ENCODE measurements at regions not wholly inside any gene's neighbourhood (a gene's known extent, or its start where the extent isn't known, plus 50 kb on each side); places are given as distances from the start of the nearest gene placed in this dataset.

DNA sequence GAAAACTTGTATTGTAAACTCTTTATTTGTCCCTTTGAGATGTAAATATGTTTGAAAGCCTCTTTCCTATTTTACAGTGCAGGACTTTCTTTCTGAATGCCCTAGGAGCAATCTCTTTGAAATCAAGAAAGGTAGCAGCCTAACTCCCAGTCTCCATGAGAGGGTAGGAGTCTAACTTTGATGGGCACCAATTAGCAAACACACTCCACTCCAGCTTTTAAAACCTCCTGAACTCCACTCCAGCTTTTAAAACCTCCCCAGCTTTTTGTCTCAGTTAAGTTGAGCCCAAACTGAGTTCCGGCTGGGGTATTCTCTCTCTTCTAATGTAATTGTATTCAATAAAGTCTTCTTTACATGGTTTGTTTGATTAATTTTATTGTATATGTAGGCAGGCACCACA, 493.7 kb upstream of the CDH7 start:
- Histone ChIP-seq H3K27ac (ENCODE audit: low read length) (no peak overlapping the region), H3K27me3 (ENCODE audit: control insufficient read depth, insufficient read depth, low read length) (no peaks in the 10 kb centered on the region), H3K4me3 (ENCODE audit: low read length) (no peak overlapping the region), H3K36me3 (ENCODE audit: control insufficient read depth, insufficient read depth, low read length) (no peaks in the 10 kb centered on the region), H3K9me3 (ENCODE audit: control insufficient read depth, insufficient read depth, low read length) (peaks cover 9% of the 10 kb centered on the region), H3K4me1 (ENCODE audit: control insufficient read depth, insufficient read depth, low read length) (no peaks in the 10 kb centered on the region)
- TF ChIP-seq, protein P1, sequence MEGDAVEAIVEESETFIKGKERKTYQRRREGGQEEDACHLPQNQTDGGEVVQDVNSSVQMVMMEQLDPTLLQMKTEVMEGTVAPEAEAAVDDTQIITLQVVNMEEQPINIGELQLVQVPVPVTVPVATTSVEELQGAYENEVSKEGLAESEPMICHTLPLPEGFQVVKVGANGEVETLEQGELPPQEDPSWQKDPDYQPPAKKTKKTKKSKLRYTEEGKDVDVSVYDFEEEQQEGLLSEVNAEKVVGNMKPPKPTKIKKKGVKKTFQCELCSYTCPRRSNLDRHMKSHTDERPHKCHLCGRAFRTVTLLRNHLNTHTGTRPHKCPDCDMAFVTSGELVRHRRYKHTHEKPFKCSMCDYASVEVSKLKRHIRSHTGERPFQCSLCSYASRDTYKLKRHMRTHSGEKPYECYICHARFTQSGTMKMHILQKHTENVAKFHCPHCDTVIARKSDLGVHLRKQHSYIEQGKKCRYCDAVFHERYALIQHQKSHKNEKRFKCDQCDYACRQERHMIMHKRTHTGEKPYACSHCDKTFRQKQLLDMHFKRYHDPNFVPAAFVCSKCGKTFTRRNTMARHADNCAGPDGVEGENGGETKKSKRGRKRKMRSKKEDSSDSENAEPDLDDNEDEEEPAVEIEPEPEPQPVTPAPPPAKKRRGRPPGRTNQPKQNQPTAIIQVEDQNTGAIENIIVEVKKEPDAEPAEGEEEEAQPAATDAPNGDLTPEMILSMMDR (IDR thresholded peaks at IDR 0.05) = no peak
- Mint-ChIP-seq H3K4me1 (no peaks in the 10 kb centered on the region), H3K9me3 (peaks cover 6 to 11% of the 10 kb centered on the region in 2 donors), H3K27ac (no peak overlapping the region), H3K27me3 (ENCODE audit: low read depth in 2 of 2) (no peaks in the 10 kb centered on the region), H3K36me3 (peaks cover 7% of the 10 kb centered on the region), H3K4me3 (no peak overlapping the region)
- ATAC-seq (no peak), DNase-seq (no peak)
- no CpG with 5 or more reads among the region's 1 CpG for WGBS (ENCODE audit: insufficient coverage)
- intact Hi-C loops (cut with micrococcal nuclease) = no loop called here

DNA sequence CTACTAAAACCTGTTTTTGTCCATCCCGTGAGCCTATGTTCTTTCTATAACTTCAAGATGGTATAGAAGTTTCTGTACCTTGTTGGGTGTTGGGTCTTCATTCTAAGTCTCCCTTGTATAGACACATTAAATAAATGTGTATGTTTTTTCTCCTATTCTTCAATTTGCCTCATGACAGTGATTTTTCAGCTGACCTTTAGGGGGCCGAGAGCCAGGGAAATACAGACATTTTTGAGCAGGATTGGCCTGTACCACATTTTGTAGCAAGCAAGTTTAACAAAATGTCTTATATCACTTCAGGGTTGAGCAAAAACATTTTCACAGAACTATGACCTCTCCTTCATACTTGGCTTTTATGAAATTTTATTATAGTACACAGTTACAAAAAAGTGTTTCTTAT, 495.4 kb upstream of the CDH7 start:
- Mint-ChIP-seq H3K4me3 (no peak overlapping the region), H3K27me3 (ENCODE audit: low read depth in 2 of 2) (no peaks in the 10 kb centered on the region), H3K27ac (no peak overlapping the region), H3K36me3 (peaks cover 7% of the 10 kb centered on the region), H3K4me1 (no peaks in the 10 kb centered on the region), H3K9me3 (peaks cover 6 to 11% of the 10 kb centered on the region in 2 donors)
- TF ChIP-seq, protein P1 (IDR thresholded peaks at IDR 0.05) = no peak
- intact Hi-C loops (cut with micrococcal nuclease) = no loop called here
- DNase-seq = no peak
- Histone ChIP-seq H3K27ac (ENCODE audit: low read length) (no peak overlapping the region), H3K36me3 (ENCODE audit: control insufficient read depth, insufficient read depth, low read length) (no peaks in the 10 kb centered on the region), H3K4me1 (ENCODE audit: control insufficient read depth, insufficient read depth, low read length) (no peaks in the 10 kb centered on the region), H3K4me3 (ENCODE audit: low read length) (no peak overlapping the region), H3K27me3 (ENCODE audit: control insufficient read depth, insufficient read depth, low read length) (no peaks in the 10 kb centered on the region), H3K9me3 (ENCODE audit: control insufficient read depth, insufficient read depth, low read length) (peaks cover 6% of the 10 kb centered on the region)
- 81% methylated on average over 1 of the region's 2 CpGs for WGBS (ENCODE audit: insufficient coverage)
- ATAC-seq = no peak

DNA sequence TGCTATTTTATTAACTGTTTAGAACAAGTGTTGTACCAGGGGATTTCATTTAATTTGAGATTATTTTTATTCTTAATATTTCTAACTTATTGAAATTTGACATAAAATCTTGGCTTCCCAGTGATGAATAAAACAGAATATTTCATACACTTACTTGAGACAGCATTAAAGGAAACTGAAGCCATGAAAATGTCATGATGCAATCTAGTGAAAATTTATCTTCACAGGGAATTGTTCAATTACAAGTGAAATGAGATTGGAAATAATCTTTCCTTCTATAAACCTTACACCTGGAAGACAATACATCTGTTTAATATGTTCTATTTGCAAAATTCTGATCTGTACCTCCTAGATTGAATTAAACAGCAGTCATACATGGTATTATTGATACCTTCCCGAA, 511.0 kb upstream of the CDH7 start:
- no peaks in the 10 kb centered on the region for H3K27me3 Mint-ChIP-seq (ENCODE audit: low read depth in 2 of 2)
- WGBS (ENCODE audit: insufficient coverage) = no CpG with 5 or more reads among the region's 1 CpG
- H3K4me1 Mint-ChIP-seq = no peaks in the 10 kb centered on the region
- H3K9me3 Mint-ChIP-seq = peaks cover 6 to 18% of the 10 kb centered on the region in 2 donors
- Histone ChIP-seq H3K27me3 (ENCODE audit: control insufficient read depth, insufficient read depth, low read length) (no peaks in the 10 kb centered on the region), H3K4me3 (ENCODE audit: low read length) (no peak overlapping the region), H3K27ac (ENCODE audit: low read length) (no peak overlapping the region), H3K4me1 (ENCODE audit: control insufficient read depth, insufficient read depth, low read length) (no peaks in the 10 kb centered on the region), H3K36me3 (ENCODE audit: control insufficient read depth, insufficient read depth, low read length) (no peaks in the 10 kb centered on the region), H3K9me3 (ENCODE audit: control insufficient read depth, insufficient read depth, low read length) (no peaks in the 10 kb centered on the region)
- DNase-seq (no peak), ATAC-seq (no peak)
- no peak overlapping the region for H3K27ac Mint-ChIP-seq
- H3K4me3 Mint-ChIP-seq = no peak overlapping the region
- TF ChIP-seq, protein P1 (IDR thresholded peaks at IDR 0.05) = no peak
- intact Hi-C loops (cut with micrococcal nuclease) = no loop called here
- no peaks in the 10 kb centered on the region for H3K36me3 Mint-ChIP-seq

DNA sequence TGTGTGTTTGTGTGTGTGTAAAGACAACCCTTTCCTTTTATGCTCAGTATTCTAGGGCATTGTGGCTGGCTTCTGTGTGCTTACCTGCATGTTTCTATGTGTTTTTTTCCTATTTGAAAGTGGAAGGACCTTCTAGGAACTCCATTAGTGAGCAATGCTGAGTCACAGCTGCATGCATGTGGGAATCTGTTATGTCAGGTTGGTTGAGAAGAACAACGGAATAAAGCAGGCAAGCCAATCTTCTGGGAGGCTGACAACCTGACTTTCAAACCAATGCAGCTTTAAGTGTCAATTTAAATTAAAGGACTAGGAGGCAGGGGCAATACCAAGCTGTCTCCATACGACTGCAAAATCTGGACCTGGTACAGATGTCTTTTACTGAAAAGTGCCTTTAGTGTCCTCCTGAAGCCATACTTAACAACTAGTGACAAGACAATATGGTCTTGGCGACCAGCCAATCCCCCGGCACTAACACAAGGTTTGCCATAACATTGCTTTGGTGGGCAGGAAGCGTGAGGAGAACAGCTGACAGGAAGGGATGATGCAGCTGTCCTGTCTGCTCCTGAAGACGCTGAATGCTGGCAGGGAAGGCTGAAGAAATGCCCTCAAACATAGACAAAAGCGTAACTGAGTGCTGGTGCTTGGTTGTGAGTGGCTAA, 514.7 kb upstream of the CDH7 start:
- no peak for DNase-seq

More for the DNA sequence above, 514.7 kb upstream of the CDH7 start:
- Histone ChIP-seq H3K4me3 (ENCODE audit: low read length) (no peak overlapping the region), H3K27ac (ENCODE audit: low read length) (no peak overlapping the region), H3K9me3 (ENCODE audit: control insufficient read depth, insufficient read depth, low read length) (peaks cover 4% of the 10 kb centered on the region), H3K4me1 (ENCODE audit: control insufficient read depth, insufficient read depth, low read length) (no peaks in the 10 kb centered on the region), H3K27me3 (ENCODE audit: control insufficient read depth, insufficient read depth, low read length) (no peaks in the 10 kb centered on the region), H3K36me3 (ENCODE audit: control insufficient read depth, insufficient read depth, low read length) (no peaks in the 10 kb centered on the region)
- no peak overlapping the region for H3K4me3 Mint-ChIP-seq
- WGBS (ENCODE audit: insufficient coverage) = 18% methylated on average over 7 of the region's 7 CpGs
- no peak overlapping the region for H3K27ac Mint-ChIP-seq
- H3K27me3 Mint-ChIP-seq (ENCODE audit: low read depth in 2 of 2) = no peaks in the 10 kb centered on the region
- intact Hi-C loops (cut with micrococcal nuclease) = no loop called here
- no peaks in the 10 kb centered on the region for H3K36me3 Mint-ChIP-seq
- no peaks in the 10 kb centered on the region for H3K4me1 Mint-ChIP-seq
- no peak for ATAC-seq
- H3K9me3 Mint-ChIP-seq = peaks cover 4 to 16% of the 10 kb centered on the region in 2 donors
- TF ChIP-seq, protein P1 (IDR thresholded peaks at IDR 0.05) = no peak

Data from natural killer cell (primary cell).